ENCODE measurements at regions not wholly inside any gene's neighbourhood (a gene's known extent, or its start where the extent isn't known, plus 50 kb on each side); places are given as distances from the start of the nearest gene placed in this dataset.

- TF ChIP-seq CTCF (IDR thresholded peaks at IDR 0.05) = no peak
- TF ChIP-seq EP300 (IDR thresholded peaks at IDR 0.05) = no peak
- no peak for TF ChIP-seq POLR2A (IDR thresholded peaks at IDR 0.05)
These were observed 685.1 kb upstream of the SLC8A1 start for GRCh38 chr2:41137031-41137430.
